ENCODE measurements at regions not wholly inside any gene's neighbourhood (a gene's known extent, or its start where the extent isn't known, plus 50 kb on each side); places are given as distances from the start of the nearest gene placed in this dataset.

DNA sequence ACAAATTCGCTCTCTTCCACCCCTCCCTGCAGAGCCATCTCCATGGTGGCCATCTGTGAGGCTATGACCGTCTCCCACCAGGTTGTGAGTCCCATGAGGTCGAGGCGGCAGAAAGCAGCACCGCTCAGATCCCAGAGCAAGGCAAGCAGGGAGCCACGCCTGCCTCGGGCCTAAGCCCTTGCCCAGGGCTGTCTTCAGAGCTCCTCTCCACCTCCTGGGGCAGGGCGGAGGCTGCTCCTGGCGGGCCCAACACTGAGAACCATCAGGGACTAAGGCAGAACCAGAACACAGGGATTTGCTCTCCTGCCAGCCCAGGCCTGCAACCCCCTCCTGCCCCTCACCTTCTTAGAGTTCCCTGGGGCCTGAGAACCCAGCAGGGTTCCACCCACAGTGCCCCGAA, 80.9 kb upstream of the WNT11 start:
- TF ChIP-seq CTCF (IDR thresholded peaks at IDR 0.05; ENCODE audit: low read length) (no peak), EZH2 (IDR thresholded peaks at IDR 0.05; ENCODE audit: borderline replicate concordance, low read length) (no peak)

All from OCI-LY1 (cell line).